HG03521 (cell line): ENCODE measurements at regions not wholly inside any gene's neighbourhood (a gene's known extent, or its start where the extent isn't known, plus 50 kb on each side); places are given as distances from the start of the nearest gene placed in this dataset.

Experiments
- ATAC-seq: cut with Tn5 transposase; IDR thresholded peaks from one replicate; pipeline ENCODE4 v1.9.1; 2021; ENCODE audit warnings: mild to moderate bottlenecking, moderate library complexity; ENCODE audit not compliant: unreplicated experiment

DNA sequence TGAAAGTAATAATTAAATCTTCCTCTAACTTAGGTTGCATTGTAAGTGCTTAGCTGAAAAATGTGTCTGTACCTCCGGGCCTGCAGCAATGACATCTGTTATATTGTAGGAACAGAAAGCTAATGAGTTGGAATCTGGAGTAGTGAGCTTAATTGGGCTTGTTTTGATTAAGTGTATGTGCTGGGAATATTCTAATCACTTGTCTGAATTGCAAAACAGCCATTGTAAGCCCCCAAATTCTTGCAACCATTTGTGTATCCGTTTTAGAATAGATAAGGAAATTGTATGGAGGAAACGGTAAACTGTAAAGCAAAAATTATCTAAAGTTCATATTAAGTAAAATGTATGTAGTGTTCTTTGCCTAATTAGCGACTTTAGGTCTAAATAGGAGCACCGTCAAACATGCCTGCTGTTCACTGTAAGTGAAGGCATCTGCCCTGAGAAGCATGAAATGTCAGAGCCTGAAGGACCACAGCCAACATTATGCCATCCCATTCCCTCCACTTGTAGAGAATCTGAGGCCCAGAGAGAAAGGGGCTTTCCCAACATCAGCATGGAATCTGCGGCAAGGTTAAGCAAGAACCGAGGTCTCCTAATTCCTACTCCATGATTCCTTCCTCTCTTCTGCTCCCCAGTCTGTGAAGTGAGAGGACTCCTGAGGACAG lies 466.4 kb downstream of the TDRD15 start:
- no peak for ATAC-seq

DNA sequence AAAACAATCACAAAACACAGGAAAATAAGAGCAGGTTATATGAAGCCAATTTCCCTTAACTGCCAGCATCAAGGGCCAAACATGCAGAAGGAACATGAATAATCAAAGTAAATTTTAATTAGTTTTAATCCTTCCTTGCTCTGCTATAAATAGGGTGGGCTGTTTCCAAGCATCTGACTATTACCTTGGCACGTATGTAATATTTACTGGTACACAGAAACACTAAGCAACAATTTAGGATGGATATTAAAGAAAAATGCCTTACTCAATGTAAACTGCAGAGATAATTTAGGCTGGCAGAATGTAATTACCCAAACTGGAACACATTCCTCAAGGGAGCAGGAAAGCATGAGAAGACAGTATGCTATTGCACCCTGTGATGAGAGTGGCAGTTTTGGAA lies 468.2 kb downstream of the TDRD15 start:
- no peak for ATAC-seq

DNA sequence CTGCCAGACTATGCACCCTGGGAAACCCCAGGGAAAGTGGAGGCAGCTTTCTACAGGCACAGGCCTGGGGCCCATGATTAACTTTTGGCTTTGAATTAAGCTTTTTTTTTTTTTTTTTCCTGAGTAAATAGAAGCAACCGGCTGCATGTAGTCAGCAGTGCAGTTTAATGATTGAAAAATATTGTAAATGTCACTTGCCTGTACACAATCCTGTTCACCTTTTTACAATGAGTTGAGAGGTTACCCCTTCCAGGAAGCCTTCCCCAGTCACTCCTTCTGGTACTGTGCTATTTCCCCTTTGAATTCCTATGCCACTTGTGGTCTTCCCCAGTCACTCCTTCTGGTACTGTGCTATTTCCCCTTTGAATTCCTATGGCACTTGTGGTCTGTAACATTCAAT lies 475.6 kb downstream of the TDRD15 start:
- ATAC-seq: no peak

DNA sequence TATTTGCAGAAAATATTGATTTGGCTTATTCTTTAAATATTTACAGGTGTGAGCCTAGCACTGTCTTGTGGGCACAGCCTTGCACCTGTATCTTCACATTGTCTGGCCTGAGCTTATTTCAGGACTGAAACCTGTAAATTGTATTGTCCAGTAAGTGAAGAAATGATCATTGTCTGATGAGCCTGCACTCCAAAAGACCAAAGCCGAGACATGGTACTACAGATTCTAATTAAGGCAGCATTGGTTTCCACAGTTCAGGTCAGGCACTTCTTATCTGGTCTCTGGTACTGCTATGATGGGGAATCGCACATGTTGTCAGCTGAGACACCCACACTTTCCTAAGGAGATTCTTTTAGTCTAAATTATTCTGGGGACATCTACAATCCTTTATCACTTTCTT lies 479.0 kb downstream of the TDRD15 start:
- no peak for ATAC-seq

DNA sequence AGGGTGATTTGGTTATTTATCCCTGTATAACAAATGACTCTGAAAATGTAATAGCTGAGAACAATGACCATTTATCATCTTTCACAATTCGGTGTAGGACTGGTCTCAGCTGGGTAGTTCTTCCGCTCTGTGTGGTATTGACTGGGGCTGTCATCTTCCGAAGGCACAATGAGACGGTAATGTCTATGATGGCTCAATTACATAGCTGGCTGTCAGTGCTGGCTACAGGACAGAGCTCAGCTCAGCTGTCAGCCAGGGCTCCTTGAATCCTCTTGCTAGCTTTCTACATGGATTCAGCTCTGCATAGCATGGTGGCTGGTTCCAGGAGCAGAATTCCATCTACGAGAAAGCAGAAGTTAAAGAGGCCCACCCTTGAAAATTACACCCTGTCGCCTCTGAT lies 483.8 kb downstream of the TDRD15 start:
- no peak for ATAC-seq

DNA sequence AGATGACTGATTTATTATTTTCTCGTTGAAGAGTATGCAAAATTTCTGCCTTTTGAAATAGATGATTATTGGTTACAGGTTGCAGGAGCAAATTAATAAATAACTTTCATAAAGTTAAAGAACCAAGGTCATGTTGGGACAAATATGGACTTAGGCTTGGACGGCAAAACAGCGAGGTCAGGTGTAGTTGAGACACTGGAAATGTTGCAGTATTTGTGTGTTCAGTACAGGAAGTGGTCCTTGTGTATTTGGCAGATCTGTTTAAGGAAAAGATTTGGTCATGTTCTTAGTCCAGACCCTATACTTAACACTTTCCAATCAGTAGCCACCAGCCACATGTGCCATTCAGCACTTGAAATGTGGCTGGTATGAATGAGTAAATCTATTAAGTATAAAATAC lies 486.5 kb downstream of the TDRD15 start:
- no peak for ATAC-seq

DNA sequence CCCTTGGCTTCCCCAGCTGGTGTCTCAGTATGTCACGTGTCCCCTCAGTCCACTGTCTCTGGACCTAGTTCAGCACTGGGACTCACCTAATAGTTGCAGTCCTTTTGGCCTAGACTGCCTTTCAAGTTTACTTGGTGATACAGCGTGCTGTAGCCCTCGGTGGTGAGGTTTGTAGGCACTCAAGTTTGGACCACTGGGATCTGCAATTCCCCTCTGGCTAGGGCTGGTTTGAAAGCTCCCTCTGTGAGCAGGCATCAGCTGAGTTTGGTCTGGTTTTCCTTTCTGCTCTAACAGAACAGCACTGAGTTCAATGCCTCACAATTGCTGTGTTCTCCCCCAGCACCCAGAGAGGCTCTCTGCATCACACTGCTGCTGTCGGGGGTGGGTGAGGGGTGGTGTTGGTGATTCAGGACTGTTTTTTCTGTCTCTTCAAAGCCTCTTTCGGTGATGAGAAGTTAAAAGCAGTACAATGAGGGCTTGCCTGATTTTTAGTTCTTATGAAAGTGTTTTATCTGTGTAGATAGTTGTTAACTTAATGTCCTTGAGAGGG lies 494.2 kb downstream of the TDRD15 start:
- ATAC-seq: no peak

DNA sequence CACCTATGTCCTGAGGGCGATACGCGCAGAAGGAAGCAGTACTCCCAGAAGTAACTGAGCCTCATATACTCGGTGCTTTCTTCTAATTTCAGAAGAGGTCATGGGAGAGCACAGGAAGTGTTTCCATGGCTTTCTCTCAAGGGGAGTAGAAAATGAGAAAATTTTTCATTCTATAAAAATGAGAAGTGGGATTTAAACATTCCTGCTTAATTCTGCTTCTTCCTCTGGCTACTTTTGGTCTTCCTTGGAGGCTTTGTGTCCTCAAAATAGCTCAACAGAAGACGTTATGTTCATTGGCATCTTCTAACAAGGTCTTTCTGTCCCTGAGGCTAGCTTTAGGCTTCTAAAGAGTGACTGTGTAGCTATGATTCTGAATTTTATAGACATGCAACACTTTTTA lies 497.0 kb downstream of the TDRD15 start:
- ATAC-seq: no peak

DNA sequence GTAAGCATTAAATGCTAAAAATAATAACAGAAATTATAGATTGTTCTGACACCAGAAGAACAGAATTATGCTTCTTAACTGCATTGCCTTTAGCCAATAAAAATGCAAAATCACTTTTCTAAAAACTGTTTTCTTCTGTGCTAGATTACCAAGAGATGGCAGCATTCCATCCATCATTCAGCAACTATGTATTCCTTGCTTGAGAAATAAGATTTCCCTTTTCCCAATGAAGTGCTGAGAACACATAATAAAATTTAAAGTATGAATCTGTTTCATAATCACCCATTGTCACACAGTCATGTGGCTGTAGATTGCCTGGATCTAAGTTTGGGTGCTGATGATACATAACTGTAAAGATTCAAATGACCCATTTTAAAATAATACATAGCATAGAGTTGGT lies 504.2 kb downstream of the TDRD15 start:
- ATAC-seq: no peak

DNA sequence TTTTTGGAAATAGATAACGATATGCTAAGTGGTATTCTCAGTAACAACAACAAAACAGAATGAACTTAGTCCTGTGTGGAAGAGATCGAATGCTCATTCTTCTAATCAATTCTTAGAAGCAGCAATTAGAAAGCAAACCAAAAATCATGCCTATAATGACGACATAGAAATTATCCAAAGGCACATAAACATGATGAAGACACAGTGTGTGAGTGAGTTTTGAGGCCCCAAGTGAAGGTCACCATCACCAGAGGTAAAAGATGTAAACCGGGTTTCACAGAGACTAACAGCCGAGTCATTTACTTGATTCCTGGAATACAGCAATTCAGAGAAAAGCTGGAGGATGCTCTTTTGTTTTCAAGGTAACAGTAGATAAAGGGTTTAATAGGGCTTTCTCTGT lies 509.2 kb downstream of the TDRD15 start:
- ATAC-seq: no peak

DNA sequence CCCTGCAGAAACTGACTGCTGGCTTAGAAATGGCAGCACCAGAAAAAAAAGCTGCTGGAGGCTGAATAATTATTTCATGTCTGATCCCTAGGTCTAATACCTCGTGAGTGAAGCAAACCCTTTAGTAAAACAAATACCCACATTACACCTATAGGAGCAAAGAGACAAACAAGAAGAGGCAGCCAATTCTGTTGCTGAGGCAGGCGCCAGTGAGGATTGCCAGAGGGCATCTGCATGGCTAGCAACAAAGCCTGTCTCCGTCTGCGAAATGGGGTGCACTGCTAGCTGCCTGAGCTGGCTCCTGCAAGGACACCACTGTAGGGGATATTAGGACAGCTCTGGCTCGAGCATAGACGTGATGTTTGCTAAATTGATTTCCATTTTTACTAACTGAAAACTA lies 509.7 kb downstream of the TDRD15 start:
- ATAC-seq: no peak

DNA sequence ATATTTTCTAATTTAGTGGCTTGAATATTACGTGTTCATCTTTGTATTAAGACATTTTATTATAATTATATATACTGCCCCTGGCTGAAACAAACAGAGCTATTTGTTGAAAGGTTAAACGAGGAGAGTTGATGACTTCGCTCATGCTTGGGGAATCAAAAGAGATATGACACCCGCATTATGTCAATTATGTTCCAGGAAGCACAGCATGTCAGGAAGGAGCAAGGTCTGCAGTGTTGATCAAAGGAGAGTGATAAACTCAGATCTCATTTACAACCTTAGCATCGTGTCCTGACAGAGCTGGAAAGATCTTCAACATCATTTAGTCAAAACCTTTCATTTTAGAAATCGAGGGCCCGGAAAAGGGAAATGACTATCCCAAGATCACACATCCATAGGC lies 510.1 kb downstream of the TDRD15 start:
- no peak for ATAC-seq

DNA sequence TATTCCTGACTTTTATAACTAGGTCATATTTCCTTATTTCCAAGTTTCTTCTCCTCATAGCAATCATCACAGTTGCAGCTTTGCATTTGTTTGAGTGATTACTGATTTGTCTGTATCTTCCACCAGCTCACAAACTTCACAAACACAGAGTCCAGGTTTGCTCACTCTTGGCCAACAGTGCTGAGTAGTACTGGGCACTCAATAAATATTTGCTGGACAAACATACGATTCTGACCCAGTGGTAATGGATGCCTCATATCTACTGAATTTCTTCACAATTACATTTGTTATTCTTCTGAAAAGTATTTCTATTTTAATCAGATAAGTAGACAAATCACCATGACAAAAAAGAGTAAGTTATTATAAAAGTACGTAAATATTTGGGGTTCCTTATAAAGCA lies 516.3 kb downstream of the TDRD15 start:
- no peak for ATAC-seq

DNA sequence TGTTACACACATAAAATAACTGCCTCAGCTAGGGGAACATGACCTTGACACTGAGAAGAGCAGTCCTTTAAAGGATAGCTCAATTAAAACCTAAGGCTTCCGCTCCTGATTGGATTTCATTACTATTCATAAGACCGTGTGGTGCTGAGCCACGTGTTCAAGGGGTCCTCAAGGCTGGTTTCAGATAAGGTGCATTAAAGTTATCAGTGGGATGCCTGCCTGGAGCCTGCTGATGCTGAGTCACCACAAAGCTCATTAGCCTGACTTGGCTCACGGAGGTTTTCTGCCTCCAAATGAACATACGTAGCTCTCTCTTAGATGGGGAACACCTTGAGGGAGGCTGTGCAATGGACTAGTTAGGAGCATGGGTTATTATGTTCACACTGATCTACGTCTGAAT lies 518.9 kb downstream of the TDRD15 start:
- ATAC-seq: no peak

DNA sequence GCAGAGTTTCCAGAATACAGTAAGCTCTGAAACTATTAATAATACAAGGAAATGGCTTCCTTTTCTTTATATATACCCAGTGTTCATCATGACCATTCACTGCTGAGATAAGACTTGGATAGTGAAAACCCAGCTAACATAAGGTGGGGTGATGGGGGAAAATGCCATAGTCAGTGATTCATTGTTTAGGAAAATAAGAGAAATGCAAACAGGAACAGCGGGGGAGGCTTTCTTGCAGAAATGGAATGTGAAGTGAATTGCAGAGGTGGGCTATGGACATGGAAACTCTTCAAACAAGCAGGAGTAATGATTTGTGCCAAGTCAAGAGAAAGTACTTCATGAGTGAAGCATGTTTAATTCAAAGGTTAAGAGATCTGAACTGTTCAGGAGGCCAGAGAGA lies 519.4 kb downstream of the TDRD15 start:
- ATAC-seq: no peak

DNA sequence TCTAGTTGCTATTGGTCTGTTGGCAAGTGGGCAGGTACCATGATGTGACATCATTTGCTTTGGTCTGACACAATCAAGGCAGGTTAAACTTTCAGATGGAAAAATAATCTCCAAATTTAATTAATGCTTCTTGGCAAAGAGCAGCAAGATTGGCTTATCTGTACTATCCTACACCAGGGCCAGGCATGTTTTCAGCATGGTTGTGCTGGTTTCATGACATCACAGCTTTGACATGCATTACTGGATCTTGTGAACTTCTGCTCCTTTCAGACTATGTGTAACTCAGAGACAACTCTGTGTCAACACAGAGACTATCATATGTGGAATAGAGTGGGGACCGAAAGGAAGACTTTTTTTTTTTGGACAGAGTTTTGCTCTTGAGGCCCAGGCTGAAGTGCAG lies 520.5 kb downstream of the TDRD15 start:
- ATAC-seq: no peak

DNA sequence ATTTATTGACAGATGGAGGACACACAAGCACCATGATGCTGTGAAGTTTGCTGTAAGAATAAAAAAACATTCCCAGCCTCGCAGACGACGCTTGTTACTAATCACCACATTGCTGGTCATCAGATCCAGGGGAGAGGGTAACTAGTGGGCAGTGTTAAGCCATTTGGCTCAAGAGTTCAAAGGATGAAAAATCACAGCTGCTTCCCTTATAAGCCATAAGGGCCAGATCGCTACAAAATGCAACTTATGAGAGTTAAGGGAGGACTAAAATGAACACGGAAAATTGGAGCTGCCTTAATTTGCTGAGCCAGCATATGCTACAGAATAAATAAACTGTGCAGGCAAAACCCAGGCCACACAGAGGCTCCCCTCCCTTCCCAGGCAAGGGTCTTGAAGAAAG lies 522.6 kb downstream of the TDRD15 start:
- ATAC-seq: no peak

DNA sequence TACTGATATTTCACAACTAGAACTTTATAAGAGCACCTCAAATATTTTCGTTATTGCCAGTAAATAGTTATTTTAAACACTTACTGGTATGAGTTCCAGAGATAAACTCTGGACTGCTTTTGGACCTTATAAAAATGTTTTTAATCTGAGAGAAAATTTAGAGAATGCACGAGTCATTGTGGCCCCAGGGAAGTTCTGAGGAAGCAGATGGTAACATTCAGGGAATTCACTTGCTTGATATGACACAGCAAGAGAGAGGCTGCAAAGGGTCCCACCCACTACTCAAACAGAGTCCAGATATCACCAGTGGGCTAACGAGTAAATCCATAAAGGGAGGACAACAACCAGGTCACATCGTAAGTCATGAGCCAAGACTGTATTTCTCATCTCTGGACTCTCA lies 526.8 kb downstream of the TDRD15 start:
- ATAC-seq: no peak

DNA sequence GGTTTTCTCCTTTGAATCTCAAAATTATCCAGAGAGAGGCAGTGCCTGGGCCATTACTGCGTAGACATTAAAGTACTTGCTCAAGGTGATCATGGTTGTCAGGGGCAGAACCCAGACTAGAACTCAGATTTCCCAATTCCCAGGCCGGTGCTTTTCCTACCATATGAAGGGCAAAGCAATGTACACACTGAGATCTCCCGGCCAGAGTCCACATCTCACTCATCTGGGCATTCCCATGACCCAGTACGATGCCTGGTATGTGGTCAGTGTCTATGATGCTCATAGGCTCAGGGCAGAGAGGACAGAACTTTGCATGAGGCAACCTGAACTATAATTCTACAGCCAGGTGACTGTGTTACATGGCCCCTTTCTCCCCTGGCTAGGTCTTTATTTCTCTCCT lies 531.4 kb downstream of the TDRD15 start:
- no peak for ATAC-seq

DNA sequence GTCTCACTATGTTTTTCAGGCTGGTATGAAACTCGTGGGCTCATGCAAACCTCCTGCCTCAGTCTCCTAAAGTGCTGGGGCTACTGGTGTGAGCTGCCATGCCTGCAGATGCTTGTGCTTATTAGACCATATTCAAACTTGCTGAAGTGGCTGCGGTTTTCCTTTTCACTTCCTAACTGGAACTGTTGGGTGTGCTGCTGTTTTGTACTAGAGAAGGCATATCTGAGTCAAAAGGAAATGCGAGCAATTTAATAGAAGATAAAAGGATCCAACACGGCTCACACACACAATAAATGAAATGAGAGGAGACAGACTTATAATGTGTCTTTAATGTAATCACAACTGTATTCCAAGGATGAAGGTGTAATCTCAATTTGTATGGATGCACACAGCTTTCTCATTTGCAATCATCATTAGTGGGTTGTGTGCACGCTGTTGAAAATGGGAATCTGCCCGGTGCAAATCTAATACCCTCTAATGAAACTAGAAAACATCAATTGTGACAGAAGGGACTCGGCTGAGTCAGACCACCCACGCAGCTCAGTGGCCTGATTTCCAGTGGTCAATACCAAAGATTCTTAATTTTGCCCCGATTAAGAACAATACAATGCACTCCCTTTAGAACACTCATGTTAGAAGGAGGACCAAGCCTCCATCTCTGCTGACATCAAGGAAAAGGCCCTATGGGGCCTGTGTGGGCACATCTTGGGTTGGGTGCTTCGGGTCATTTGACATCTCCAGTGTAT lies 532.7 kb downstream of the TDRD15 start:
- ATAC-seq: no peak

DNA sequence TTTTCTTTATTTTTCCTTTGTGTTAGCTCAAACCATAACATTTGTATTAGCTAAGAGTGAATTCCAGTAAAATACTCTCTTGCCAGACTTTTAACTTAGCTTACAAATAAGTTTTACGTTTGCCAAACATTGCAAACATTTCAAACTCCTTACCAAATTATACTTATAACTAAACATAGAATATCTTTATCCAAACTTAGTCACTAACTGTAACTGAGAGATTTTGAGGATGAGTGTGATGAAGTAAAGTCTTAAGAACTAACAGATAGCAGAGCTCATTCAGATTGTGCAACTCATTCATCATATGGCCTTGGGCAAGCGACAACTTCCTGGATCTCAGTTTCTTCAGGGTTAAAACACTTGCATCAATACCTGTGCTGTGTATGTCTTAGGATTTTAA lies 533.7 kb downstream of the TDRD15 start:
- ATAC-seq: no peak

DNA sequence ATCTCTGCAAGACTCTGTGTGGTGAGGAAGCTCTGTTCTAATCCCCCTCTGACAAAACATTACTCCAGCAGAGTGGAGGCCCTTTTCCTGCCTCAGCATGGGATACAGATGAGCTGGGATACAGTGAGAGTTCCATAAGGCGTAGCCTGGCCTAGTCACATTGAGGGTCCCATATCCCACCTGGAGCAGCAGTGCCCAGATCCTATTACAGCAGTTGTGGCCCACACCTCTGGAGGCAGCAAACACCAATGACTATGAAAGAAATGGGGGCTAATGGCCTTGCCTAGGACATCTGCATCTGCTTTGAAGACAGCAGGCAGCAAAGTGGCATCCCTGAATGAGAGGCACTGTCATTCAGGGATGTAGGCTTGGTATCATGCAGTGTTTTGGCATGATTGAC lies 534.5 kb downstream of the TDRD15 start:
- ATAC-seq: no peak
